ENCODE measurements at regions not wholly inside any gene's neighbourhood (a gene's known extent, or its start where the extent isn't known, plus 50 kb on each side); places are given as distances from the start of the nearest gene placed in this dataset.
"Not testable (repeated sequence)": the region's sequence is repeated elsewhere in the genome, so short reads cannot be mapped to it uniquely, and the experiment has no call there.

GRCh38 chr13:100790405-100790804 is 115.8 kb upstream of the TMTC4 start:
- no peak overlapping the region for H3K4me3 ChIP-seq (ENCODE audit: low read depth, low read length)
- TF ChIP-seq CTCF (IDR thresholded peaks at IDR 0.05; ENCODE audit: low read depth, low read length, missing control alignments): no peak
- in situ Hi-C loops (cut with HindIII; ENCODE audit: low sequenced_read_pairs): no loop called here
- DNase-seq (ENCODE audit: low read depth): no peak

GRCh38 chr13:100789968-100790367 is 115.4 kb upstream of the TMTC4 start:
- TF ChIP-seq CTCF (IDR thresholded peaks at IDR 0.05; ENCODE audit: low read depth, low read length, missing control alignments): no peak
- no peak overlapping the region for H3K4me3 ChIP-seq (ENCODE audit: low read depth, low read length)
- no peak for DNase-seq (ENCODE audit: low read depth)
- in situ Hi-C loops (cut with HindIII; ENCODE audit: low sequenced_read_pairs): no loop called here

- TF ChIP-seq CTCF (IDR thresholded peaks at IDR 0.05; ENCODE audit: low read depth, low read length, missing control alignments): no peak
- no peak overlapping the region for H3K4me3 ChIP-seq (ENCODE audit: low read depth, low read length)
- DNase-seq (ENCODE audit: low read depth): peak; percentile 9
- in situ Hi-C loops (cut with HindIII; ENCODE audit: low sequenced_read_pairs): no loop called here
These were observed 114.9 kb upstream of the TMTC4 start for GRCh38 chr13:100789481-100789880.

GRCh38 chr13:100789025-100789424 is 114.4 kb upstream of the TMTC4 start:
- H3K4me3 ChIP-seq (ENCODE audit: low read depth, low read length): no peak overlapping the region
- DNase-seq (ENCODE audit: low read depth): no peak
- TF ChIP-seq CTCF (IDR thresholded peaks at IDR 0.05; ENCODE audit: low read depth, low read length, missing control alignments): no peak
- in situ Hi-C loops (cut with HindIII; ENCODE audit: low sequenced_read_pairs): no loop called here

- no peak for DNase-seq (ENCODE audit: low read depth)
- in situ Hi-C loops (cut with HindIII; ENCODE audit: low sequenced_read_pairs): no loop called here
- TF ChIP-seq CTCF (IDR thresholded peaks at IDR 0.05; ENCODE audit: low read depth, low read length, missing control alignments): no peak
- H3K4me3 ChIP-seq (ENCODE audit: low read depth, low read length): no peak overlapping the region
These were observed 113.9 kb upstream of the TMTC4 start for GRCh38 chr13:100788540-100788939.

- TF ChIP-seq CTCF (IDR thresholded peaks at IDR 0.05; ENCODE audit: low read depth, low read length, missing control alignments): no peak
- in situ Hi-C loops (cut with HindIII; ENCODE audit: low sequenced_read_pairs): no loop called here
These were observed 113.3 kb upstream of the TMTC4 start for GRCh38 chr13:100787899-100788298.

GRCh38 chr13:100776686-100777085 is 102.1 kb upstream of the TMTC4 start:
- DNase-seq (ENCODE audit: low read depth); H3K4me3 ChIP-seq (ENCODE audit: low read depth, low read length); in situ Hi-C loops (cut with HindIII; ENCODE audit: low sequenced_read_pairs): not testable (repeated sequence)

More at GRCh38 chr13:100787899-100788298, 113.3 kb upstream of the TMTC4 start:
- no peak for DNase-seq (ENCODE audit: low read depth)
- no peak overlapping the region for H3K4me3 ChIP-seq (ENCODE audit: low read depth, low read length)

All from astrocyte of the cerebellum (primary cell).